ENCODE measurements at regions not wholly inside any gene's neighbourhood (a gene's known extent, or its start where the extent isn't known, plus 50 kb on each side); places are given as distances from the start of the nearest gene placed in this dataset.

DNA sequence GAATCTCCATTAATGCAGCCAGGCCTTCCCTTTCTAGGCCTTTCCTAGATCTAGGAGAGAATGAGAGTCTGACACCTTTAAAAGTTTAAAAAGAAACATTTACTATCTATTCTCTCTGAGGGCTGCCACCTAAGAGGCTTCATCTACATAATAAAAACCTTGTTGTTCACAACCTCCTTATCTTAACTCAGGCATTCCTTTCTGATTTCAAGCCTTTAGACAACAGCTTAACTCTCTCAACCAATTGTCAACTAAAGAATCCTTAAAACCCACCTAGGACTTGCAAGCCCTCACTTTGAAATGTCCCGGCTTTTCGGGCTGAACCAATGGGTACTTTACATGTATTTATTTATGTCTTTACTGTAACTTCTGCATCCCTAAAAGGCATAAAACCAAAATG lies 64.3 kb upstream of the RET start:
- intact Hi-C loops (cut with DNase I, micrococcal nuclease): no loop called here
- no peaks in the 10 kb centered on the region for H3K4me1 Mint-ChIP-seq
- ChIA-PET CTCF (interaction anchor here (0.7 kb wide), 1 partner anchor 519 kb away, joined by 3 read pairs; no protein-coding TSS in a partner anchor), POLR2A (no interaction called here)
- H3K27me3 Mint-ChIP-seq: no peaks in the 10 kb centered on the region
- DNase-seq: no peak
- peaks cover 2% of the 10 kb centered on the region for H3K9me3 Mint-ChIP-seq (ENCODE audit: low read depth)
- no peak overlapping the region for H3K27ac Mint-ChIP-seq
- H3K4me3 Mint-ChIP-seq: no peak overlapping the region
- ATAC-seq: no peak
- no peaks in the 10 kb centered on the region for H3K36me3 Mint-ChIP-seq (ENCODE audit: low read depth)

DNA sequence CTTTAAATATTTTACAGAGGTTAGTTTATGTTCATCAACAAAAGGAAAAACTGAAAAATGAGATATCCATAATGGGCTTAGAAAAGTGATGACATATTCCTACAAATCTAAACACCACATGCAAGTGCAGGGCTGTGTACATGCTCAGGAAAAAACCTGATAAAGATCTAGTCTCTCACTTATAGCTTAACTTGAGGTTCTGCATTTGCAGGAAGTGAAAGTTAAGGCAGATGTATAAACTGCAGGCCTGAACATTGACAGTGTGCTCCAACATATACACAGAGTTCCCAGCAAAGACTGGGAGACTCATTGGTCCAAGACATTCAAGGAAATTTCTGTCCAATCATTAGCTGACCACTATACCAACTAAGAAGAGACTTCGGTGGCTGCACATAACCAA lies 63.8 kb upstream of the RET start:
- H3K4me1 Mint-ChIP-seq: no peaks in the 10 kb centered on the region

DNA sequence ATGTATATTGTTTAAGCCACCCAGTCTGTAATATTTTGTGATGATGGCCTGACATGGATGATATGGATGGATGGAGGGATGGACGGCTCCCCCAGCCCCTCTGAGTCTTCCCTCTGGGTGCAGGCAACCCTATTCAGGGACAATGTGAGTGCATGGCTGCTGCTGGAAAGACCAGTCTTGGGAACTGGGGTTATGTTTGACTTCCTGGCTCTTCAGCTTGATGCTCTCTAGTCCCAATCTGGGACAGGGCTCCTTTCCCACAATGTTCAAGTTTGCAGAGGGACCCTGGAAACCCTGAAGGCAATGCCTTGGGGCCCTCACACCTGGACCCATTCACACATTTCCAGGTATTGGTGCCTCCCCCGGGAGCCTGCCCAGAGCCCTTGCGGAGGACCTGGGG lies 52.3 kb upstream of the RET start:
- intact Hi-C loops (cut with DNase I, micrococcal nuclease): no loop called here
- no peaks in the 10 kb centered on the region for H3K27me3 Mint-ChIP-seq
- no peaks in the 10 kb centered on the region for H3K36me3 Mint-ChIP-seq (ENCODE audit: low read depth)
- no peak for ATAC-seq
- H3K9me3 Mint-ChIP-seq (ENCODE audit: low read depth): no peaks in the 10 kb centered on the region
- no peak for DNase-seq
- no peak overlapping the region for H3K27ac Mint-ChIP-seq
- POLR2A ChIA-PET: no interaction called here
- no peaks in the 10 kb centered on the region for H3K4me1 Mint-ChIP-seq
- CTCF ChIA-PET: no interaction called here
- no peak overlapping the region for H3K4me3 Mint-ChIP-seq

More for the DNA sequence above, 63.8 kb upstream of the RET start:
- CTCF ChIA-PET: no interaction called here
- H3K9me3 Mint-ChIP-seq (ENCODE audit: low read depth): peaks cover 2% of the 10 kb centered on the region
- DNase-seq (no peak), ATAC-seq (no peak)
- POLR2A ChIA-PET: no interaction called here
- H3K27me3 Mint-ChIP-seq: no peaks in the 10 kb centered on the region
- no peak overlapping the region for H3K4me3 Mint-ChIP-seq
- H3K27ac Mint-ChIP-seq: no peak overlapping the region
- intact Hi-C loops (cut with DNase I, micrococcal nuclease): no loop called here
- no peaks in the 10 kb centered on the region for H3K36me3 Mint-ChIP-seq (ENCODE audit: low read depth)

DNA sequence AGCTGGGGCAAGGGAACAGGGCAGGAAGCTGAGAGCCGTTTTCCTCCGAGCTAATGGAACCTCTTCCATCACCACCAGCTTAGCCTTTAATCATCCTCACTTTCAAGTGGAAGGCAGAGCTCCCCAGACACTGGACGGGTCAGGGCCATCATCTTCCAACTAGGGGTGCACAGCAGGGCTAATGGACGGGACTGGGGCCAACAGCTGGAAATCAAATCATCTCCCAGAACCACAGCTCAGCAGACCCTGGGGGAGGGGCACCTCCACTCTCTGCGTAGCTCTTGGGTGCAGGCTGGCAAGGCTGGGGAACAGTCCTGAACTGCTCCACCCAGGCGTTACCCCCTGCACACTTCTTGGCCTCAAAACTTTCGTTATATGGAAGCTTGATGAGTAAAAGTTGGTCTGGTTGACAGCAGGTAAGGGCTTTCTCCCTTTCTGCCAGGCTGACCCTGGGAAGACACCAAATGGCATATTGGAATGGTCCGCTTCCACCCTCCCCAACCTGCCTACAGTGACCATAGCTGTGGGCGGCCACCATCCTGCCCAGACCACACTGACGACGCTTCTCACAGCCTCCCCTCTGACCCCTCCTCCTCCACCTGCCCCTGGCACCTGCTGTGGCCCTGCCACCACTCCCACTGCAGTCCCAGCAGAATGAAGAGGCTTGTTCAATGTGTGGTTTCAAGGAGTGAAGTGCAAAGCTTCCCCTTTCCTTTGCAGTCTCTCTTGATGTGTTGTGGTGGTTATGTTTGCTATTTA lies 51.7 kb upstream of the RET start:
- Mint-ChIP-seq H3K27me3 (no peaks in the 10 kb centered on the region), H3K27ac (no peak overlapping the region), H3K4me1 (no peaks in the 10 kb centered on the region), H3K36me3 (ENCODE audit: low read depth) (no peaks in the 10 kb centered on the region), H3K9me3 (ENCODE audit: low read depth) (no peaks in the 10 kb centered on the region), H3K4me3 (no peak overlapping the region)
- ChIA-PET POLR2A (no interaction called here), CTCF (no interaction called here)
- intact Hi-C loops (cut with DNase I, micrococcal nuclease): no loop called here
- DNase-seq: no peak
- ATAC-seq: no peak

DNA sequence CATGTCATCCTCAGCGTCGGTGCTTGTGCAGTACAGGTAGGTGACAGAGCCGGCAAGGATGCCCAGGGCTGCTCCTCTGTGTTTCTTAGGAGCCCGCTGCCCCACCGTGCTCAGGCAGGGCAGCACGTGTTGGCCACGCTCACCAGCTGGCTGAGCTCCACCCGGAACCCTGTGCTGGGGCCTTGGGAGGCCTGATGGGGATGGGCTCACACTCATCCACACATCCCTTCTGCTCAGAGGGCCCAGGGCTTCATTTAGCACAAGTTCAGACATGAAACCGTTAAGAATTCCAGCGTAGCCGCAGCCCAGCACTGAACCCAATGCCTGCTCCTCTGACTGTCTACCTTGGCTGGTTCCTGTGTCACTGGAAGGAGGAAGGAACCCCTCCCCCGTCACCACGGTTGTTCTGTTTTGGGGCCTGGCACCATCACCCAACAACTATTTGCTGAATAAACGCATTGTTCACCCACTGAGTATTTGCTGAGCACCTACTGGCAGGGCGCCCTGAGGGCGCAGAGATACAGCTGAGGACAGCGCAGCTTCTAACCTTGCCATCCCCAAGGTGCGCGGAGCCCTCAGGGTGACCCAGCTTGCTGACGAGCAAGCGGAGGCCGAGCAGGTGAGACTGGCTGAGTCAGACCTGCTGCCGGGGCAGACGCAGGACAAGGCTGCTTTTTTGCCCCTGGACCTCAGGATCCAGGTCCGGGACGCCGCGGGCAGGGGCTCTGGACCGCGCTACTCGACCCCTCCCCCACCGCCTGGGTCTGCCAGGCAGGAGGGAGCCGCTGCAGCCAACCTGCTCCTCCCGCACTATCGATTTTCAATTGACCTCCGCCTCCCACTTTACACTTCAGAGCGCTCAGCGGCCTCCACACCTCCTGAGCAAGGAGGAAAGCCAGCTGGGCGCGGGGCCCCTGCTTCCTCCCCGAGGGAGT lies 50.6 kb upstream of the RET start:
- H3K27ac Mint-ChIP-seq: no peak overlapping the region
- H3K4me3 Mint-ChIP-seq: no peak overlapping the region
- intact Hi-C loops (cut with DNase I, micrococcal nuclease): no loop called here
- ATAC-seq: no peak
- H3K27me3 Mint-ChIP-seq: no peaks in the 10 kb centered on the region
- no peak for DNase-seq
- H3K9me3 Mint-ChIP-seq (ENCODE audit: low read depth): no peaks in the 10 kb centered on the region
- ChIA-PET CTCF (no interaction called here), POLR2A (no interaction called here)
- no peaks in the 10 kb centered on the region for H3K36me3 Mint-ChIP-seq (ENCODE audit: low read depth)
- H3K4me1 Mint-ChIP-seq: no peaks in the 10 kb centered on the region

Small RNA genes in the stretch of these regions (microRNA-seq; reads per million reads assigned to microRNA genes)
- 2.8 reads per million for gene MIR5100 (ENCODE audit: borderline replicate concordance)
